Loucy (cell line): ENCODE measurements at regions not wholly inside any gene's neighbourhood (a gene's known extent, or its start where the extent isn't known, plus 50 kb on each side); places are given as distances from the start of the nearest gene placed in this dataset.

ENCODE experiments used
- H2AFZ ChIP-seq: fragments of 200-600 bp; sonication (generic); 2 replicates; pipeline ENCODE4 v1.6.0; 2016; ENCODE audit warnings: antibody characterized with exemption, mild to moderate bottlenecking, low read length, moderate library complexity
- H3F3A ChIP-seq: fragments of 200-600 bp; 2 replicates; pipeline ENCODE4 v1.6.0; 2016; ENCODE audit warnings: antibody characterized with exemption, low read depth, mild to moderate bottlenecking
- H3K27me3 ChIP-seq: fragments of 200-600 bp; sonication (generic); 2 replicates; pipeline ENCODE4 v1.6.1; 2014; ENCODE audit warnings: low read length, mild to moderate bottlenecking; ENCODE audit not compliant: insufficient read depth, poor library complexity, severe bottlenecking
- H3K36me3 ChIP-seq: fragments of 200-600 bp; sonication (generic); 2 replicates; pipeline ENCODE4 v1.6.1; 2016; ENCODE audit warnings: low read length; ENCODE audit not compliant: insufficient read depth
- H3K4me1 ChIP-seq: fragments of 200-600 bp; sonication (generic); 2 replicates; pipeline ENCODE4 v1.5.1; 2014; ENCODE audit warnings: low read length, mild to moderate bottlenecking; ENCODE audit not compliant: insufficient read depth, poor library complexity, severe bottlenecking
- H3K4me2 ChIP-seq: fragments of 200-600 bp; sonication (generic); 2 replicates; pipeline ENCODE4 v1.6.0; 2014; ENCODE audit warnings: antibody characterized with exemption, low read length, low read depth, mild to moderate bottlenecking; ENCODE audit not compliant: poor library complexity, severe bottlenecking
- H3K4me3 ChIP-seq: fragments of 200-600 bp; sonication (generic); 2 replicates; pipeline ENCODE4 v1.5.1; 2014; ENCODE audit warnings: low read length, mild to moderate bottlenecking, mixed read lengths; ENCODE audit not compliant: poor library complexity, severe bottlenecking
- H3K79me2 ChIP-seq: fragments of 200-600 bp; sonication (generic); 2 replicates; pipeline ENCODE4 v1.6.1; 2014; ENCODE audit warnings: low read length; ENCODE audit not compliant: insufficient read depth
- H3K9ac ChIP-seq: fragments of 200-600 bp; sonication (generic); 2 replicates; pipeline ENCODE4 v1.6.0; 2014; ENCODE audit warnings: mild to moderate bottlenecking, low read depth, low read length, moderate library complexity; ENCODE audit not compliant: poor library complexity, severe bottlenecking
- H3K9me2 ChIP-seq: fragments of 200-600 bp; sonication (generic); replicated peaks from 2 replicates; pipeline ENCODE4 v1.6.1; 2016; ENCODE audit warnings: low read depth, low read length, mixed read lengths
- H3K9me3 ChIP-seq: fragments of 200-600 bp; sonication (generic); 2 replicates; pipeline ENCODE4 v1.6.1; 2014; ENCODE audit warnings: mild to moderate bottlenecking, antibody characterized with exemption, low read length, low read depth; ENCODE audit not compliant: insufficient read depth
- H4K20me1 ChIP-seq: fragments of 200-600 bp; sonication (generic); 2 replicates; pipeline ENCODE4 v1.6.0; 2014; ENCODE audit warnings: antibody characterized with exemption, low read length, mild to moderate bottlenecking; ENCODE audit not compliant: insufficient read depth, poor library complexity, severe bottlenecking
- CTCF ChIP-seq: fragments of 200-600 bp; sonication (generic); conservative IDR thresholded peaks from 2 replicates; pipeline ENCODE4 v1.5.1; 2014; ENCODE audit warnings: mild to moderate bottlenecking, antibody characterized with exemption, low read length
- EZH2phosphoT487 ChIP-seq: fragments of 200-600 bp; IDR thresholded peaks from 2 replicates; pipeline ENCODE4 v1.6.1; 2018; ENCODE audit warnings: antibody characterized with exemption, mild to moderate bottlenecking, moderate library complexity, borderline replicate concordance

- Histone ChIP-seq H3K27me3 (no peaks in the 10 kb centered on the region), H3K4me1 (no peaks in the 10 kb centered on the region), H3K9ac (no peak overlapping the region), H3K36me3 (no peaks in the 10 kb centered on the region), H4K20me1 (no peaks in the 10 kb centered on the region), H3K9me2 (no peaks in the 10 kb centered on the region), H3K4me2 (no peak overlapping the region), H3K79me2 (no peaks in the 10 kb centered on the region), H3K9me3 (no peaks in the 10 kb centered on the region), H3F3A (no peaks in the 10 kb centered on the region), H2AFZ (no peak overlapping the region; the same call in 1 of the 2 replicates), H3K4me3 (no peak overlapping the region)
- no peak for TF ChIP-seq EZH2phosphoT487
- TF ChIP-seq CTCF = no peak
These were observed 147.1 kb downstream of the DCK start for GRCh38 chr4:71140563-71140962.

GRCh38 chr4:71141125-71141524 lies 147.7 kb downstream of the DCK start:
- TF ChIP-seq EZH2phosphoT487 (no peak), CTCF (no peak)
- H3K4me2 ChIP-seq = no peak overlapping the region
- H3K9ac ChIP-seq = no peak overlapping the region
- no peaks in the 10 kb centered on the region for H3K9me2 ChIP-seq
- no peaks in the 10 kb centered on the region for H3F3A ChIP-seq
- H3K79me2 ChIP-seq = no peaks in the 10 kb centered on the region
- H3K4me1 ChIP-seq = no peaks in the 10 kb centered on the region
- H3K27me3 ChIP-seq = no peaks in the 10 kb centered on the region
- H2AFZ ChIP-seq = peak overlapping the region; percentile 86
- H3K9me3 ChIP-seq = no peaks in the 10 kb centered on the region
- H3K4me3 ChIP-seq = no peak overlapping the region
- no peaks in the 10 kb centered on the region for H4K20me1 ChIP-seq
- no peaks in the 10 kb centered on the region for H3K36me3 ChIP-seq

GRCh38 chr4:71147261-71147660 lies 153.8 kb downstream of the DCK start:
- no peak overlapping the region for H3K9ac ChIP-seq
- H3K27me3 ChIP-seq = no peaks in the 10 kb centered on the region
- H3K36me3 ChIP-seq = no peaks in the 10 kb centered on the region
- H2AFZ ChIP-seq = no peak overlapping the region
- no peaks in the 10 kb centered on the region for H3K9me2 ChIP-seq
- no peak overlapping the region for H3K4me3 ChIP-seq
- no peak for TF ChIP-seq CTCF
- TF ChIP-seq EZH2phosphoT487 = no peak
- H3K4me1 ChIP-seq = peaks cover 16% of the 10 kb centered on the region
- no peaks in the 10 kb centered on the region for H3F3A ChIP-seq
- no peaks in the 10 kb centered on the region for H3K79me2 ChIP-seq
- no peaks in the 10 kb centered on the region for H4K20me1 ChIP-seq
- H3K9me3 ChIP-seq = no peaks in the 10 kb centered on the region
- H3K4me2 ChIP-seq = no peak overlapping the region
